Activated CD8-positive, alpha-beta memory T cell treated with anti-CD3 and anti-CD28 coated beads, Interleukin-2, amount 50 U/mL, for 1 hour (primary cell): ENCODE measurements at regions not wholly inside any gene's neighbourhood (a gene's known extent, or its start where the extent isn't known, plus 50 kb on each side); places are given as distances from the start of the nearest gene placed in this dataset.

Experiments used
- DNase-seq: peaks from one replicate; pipeline ENCODE4 v3.0.0-alpha.2; 2020; ENCODE audit errors: extremely low read depth

DNA sequence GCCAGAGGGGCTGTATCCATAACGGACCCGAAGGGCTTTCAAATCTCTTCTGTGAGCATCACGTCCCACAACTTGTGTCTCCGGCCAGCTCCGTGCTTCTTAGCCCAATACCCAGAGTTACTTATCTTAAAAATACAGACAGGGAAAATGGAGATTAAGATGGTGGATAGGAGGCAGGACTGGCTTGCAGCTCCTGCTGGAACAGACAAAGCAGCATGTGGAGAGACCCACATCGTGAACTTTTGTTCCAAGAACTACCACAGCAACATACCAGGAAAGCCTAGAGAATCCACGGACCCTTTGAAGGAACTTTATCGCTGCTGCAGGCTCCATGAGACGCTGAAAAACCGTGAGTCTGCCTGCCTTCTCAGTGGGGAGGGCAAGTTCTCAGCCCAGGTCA lies 113.7 kb downstream of the RNASET2 start:
- DNase-seq = no peak

DNA sequence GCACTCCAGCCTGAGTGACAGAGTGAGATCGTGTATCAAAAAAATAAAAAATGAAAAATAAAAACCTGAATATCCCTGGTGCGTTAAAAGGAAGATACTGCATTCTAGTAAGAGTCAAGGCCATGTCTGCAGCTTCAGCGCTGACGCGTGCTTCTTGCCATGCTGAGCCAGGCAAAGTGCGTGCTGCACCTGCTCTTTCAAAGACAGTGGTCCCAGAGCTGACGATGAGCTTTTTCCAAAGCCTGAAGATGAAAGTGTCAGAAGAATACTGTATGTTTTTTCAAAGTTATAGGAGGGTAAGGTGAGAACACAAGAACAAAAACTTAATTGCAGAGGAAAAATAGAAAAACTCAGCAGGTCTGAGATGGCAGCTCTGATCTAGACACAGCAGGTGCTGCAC lies 115.1 kb downstream of the RNASET2 start:
- no peak for DNase-seq

DNA sequence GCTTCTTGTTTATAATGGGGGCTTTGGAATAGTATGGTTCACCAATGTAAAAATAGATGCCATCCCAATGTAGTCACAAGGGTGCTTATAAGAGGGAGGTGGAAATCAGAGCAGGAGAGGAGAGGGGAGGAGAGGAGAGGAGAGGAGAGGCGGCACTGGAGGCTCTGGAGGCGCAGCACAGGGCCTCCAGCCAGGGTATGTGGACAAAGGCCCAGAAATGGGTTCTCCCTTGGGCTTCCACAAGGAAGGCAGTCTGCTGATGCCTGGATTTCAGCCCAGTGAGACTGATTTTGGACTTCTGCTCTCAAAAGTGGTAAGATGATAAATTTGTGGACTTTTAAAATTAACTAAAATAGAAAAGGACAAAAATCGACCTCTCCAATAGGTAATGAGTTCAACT lies 116.8 kb downstream of the RNASET2 start:
- DNase-seq = no peak

DNA sequence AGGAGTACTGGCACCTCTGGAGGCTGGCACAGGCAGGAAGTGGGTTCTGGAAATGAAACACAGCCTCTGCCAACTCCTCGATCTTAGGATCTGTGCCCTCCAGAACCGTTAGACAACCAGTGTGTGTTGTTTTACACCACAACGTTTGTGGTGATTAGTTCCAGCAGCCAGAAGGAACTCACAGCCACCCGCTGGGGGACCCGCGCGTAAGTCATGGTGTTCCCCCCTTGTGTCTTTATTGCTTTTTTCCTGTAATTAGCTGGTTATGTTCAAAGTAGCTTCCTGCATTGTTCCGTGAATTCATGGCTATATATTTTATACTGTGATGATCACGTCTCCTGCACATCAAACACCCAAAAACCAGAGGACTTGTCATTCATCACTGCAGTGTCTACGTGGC lies 117.4 kb downstream of the RNASET2 start:
- no peak for DNase-seq

DNA sequence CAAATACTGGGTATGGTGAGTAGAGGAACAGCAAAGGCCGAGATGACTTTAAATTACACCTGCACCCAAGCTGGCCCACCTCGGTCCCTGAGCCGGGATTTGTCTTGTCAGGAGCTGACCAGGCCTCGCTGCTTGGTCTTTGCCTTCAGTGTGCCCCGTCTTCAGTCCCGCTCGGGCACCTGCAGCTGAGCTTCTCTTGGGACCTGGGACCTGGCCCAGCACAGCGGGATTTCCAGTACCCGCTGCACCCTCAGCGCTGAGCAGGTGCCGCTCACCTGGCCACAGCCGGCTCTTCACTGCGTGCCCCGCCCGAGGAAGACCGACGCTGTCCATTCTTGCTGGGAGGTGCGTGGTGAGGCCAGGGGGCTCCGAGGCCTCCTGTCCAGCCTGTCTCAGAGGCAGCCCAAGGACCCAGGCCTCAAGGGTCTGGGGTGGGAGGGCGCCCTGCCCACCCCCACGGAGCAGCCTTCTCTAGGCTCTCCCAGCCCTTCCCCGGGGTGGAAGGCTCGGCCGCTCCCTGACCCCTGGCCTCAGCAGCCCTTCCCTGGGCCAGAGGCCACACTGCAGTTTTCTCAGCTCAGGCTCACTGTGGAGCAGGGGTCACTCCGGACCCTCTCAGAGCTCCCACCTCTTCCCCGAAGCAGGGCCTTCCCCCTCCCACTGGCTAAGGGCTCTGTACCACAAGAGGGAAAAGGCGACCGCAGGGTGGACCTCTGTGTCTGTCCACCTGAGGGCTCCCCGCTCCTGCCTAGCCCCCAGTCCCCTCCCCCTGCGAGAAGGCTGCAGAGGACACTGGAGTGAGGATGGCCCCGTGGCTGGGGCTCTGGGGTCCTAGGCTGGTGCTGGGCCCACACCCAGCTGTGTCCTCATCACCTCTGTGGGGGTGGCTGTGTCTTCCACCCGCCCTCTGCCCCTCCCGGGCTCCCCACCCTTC lies 119.3 kb downstream of the RNASET2 start:
- DNase-seq = no peak

DNA sequence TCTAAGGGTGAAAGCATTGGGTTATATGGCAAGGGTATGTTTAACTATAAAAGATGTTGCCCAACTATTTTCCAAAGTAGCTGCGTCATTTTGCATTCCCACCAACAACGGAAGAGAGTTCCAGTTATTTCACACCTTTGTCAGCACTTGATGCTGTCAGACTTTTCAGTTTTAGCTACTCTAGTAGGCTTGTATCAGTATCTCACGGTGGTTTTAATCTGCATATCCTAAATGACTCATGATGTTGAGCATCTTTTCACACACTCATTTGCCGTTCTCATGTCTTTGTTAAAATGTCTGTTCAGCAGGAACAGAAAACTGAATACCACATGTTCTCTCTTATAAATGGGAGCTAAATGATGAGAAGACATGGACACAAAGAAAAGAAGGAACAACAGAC lies 122.3 kb downstream of the RNASET2 start:
- no peak for DNase-seq

DNA sequence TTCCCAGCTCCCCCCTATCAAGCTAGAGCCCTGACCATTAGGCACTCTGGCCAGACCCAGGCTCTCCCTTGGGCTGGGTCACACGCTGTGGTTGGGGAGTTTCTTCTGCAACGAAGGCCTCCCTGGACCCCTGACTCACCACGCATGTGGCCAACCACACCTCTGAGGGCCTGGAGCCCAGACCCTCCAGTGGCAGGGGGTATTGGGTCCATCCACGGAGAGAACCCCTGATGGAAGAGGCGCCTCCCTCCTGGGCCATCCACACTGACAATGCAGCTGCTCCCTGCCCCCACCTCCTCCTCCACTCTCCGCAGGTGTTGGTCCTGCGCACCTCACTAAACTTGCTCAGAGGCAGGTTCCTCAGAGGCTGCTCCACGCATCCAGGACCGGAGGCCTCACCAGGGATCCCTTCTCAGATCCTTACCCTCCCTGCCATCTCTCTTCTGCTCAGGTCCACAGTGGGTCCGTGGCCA lies 125.4 kb downstream of the RNASET2 start:
- no peak for DNase-seq

DNA sequence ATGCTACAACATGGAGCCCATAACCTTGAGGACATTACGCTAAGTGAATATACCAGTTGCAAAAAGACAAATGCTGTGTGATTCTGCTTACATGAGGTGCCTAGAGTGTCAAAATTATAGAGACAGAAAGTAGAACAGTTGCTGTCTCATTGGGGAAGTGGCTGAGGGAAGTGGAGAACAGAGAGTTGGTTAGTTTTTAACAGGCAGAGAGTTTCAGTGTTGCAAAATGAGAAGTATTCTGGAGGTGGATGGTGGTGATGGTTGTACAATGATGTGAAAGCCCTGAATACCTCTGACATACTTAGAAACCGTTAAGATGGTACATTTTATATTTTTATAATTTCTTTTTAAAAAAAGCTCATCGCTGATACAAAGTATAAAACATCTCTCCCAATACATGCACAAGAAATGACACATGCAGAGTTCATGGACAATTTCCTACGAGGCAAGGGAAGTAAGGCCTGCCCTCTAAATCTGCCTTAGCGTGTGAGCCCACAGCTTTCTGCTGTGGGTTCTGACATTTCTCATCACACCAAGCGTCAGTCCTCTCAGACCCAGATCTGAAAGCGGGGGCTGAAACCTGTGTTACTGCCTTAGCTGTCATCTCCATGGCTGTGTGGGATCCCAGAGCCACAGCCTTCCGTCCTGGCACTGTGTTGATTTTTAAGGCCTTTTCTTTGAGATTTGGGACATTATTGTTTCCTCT lies 126.0 kb downstream of the RNASET2 start:
- DNase-seq = no peak

DNA sequence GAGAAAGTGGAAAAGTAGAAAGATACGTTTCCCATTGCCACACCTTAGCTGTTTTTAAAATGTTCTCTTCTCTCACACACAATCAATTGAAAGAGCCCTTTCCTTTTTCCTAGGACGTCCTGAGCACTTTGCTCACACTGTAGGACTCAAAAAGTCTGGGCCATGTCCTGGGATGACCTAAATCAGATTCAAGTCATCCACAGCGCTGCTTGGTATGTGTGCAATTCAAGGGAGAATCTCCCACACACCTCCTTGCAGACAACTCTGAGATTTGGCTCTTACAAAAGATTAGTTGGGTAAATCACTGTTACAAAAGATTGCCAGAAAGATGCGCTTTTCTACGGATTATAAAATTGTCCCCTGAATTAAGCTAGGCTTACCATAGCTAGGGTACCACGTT lies 130.1 kb downstream of the RNASET2 start:
- no peak for DNase-seq

DNA sequence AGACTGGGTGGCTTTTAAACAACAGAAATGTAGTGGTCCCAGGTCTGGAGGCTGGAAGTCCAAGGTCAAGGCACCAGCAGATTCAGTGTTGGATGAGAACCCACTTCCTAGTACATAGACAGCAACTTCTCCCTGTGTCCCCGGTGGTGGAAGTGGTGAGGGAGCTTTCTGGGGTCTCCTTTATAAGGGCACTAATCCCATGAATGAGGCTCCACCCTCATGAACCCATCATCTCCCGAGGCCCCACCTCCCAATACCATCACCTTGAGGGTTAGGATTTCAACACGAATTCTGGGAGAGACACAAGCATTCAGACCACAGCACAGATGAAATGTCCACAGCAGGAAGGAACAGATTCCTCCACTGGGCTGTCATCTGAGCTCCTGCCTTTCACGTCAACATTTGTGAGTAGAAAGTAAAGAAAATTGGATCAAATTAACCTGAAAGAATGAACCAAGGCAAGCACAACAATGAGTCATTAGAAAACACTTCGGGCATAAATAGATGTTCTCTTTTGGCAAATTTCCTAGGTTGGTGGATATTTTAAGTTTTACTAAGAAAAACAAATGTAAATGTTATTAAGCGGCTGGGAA lies 130.7 kb downstream of the RNASET2 start:
- no peak for DNase-seq

DNA sequence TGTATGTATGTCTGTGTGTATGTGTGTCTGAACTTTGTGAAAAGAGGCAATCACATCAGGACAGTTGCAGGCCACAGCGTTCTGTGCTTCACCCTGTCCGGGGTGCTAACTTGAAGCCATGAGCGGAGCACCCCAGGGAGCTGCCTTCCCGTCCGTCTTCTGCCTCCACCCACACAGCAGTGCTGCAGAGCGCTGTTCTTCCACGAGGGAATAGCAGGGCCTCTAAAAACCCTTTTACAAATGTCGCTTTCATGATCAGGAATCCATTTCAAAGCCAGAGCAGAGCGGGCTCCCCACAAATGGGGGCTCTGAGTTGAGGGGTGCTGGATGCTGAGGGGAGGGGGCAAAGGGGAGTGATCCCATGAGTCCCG lies 131.5 kb downstream of the RNASET2 start:
- DNase-seq = no peak

DNA sequence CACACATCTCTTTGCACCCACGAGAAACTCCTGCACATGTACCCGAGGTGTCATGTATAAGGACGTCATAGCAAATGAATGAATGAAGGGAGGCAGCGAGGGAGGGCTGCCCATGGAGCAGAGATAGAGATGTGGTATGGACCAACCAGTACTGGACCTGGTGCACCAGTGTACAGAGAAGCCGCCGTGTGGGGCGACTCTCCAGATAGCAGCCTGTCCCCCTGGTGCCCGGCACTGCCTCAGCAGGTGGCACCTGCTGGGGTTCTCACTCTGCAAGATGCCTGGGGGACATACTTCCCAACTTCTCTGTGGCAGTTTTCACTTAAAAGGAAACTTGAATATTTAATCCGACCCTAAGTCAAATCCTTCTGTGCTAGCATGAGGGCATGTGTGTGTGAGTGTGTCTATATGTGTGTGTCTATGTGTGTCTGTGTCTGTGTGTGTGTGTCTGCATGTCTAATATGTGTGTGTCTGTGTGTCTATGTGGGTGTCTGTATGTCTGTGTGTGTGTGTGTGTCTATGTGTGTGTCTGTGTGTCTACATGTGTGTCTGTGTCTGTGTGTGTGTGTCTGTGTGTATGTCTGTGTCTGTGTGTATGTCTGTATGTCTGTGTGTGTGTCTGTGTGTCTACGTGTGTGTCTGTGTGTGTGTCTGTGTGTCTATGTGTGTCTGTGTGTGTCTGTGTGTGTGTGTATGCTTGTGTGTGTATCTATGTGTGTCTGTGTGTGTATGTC lies 132.0 kb downstream of the RNASET2 start:
- DNase-seq = no peak

DNA sequence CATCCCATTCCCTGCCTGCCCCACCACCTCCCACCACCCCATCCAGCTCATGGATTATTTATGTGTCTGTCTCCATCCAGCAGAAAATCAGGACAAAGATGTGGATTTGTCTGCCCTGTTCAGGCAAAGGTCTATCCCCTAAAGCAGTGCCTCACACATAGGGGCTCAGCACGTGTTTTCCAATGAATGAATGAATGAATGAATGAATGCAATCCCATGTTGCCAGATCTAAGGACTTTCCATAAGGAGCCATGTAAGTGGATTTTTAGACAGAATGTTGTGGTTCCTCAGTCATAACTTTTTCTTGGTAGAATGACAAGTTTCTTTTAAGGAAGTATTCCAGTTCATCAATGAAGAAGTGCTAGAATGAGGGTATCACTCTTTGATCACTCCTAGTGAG lies 133.7 kb downstream of the RNASET2 start:
- no peak for DNase-seq

DNA sequence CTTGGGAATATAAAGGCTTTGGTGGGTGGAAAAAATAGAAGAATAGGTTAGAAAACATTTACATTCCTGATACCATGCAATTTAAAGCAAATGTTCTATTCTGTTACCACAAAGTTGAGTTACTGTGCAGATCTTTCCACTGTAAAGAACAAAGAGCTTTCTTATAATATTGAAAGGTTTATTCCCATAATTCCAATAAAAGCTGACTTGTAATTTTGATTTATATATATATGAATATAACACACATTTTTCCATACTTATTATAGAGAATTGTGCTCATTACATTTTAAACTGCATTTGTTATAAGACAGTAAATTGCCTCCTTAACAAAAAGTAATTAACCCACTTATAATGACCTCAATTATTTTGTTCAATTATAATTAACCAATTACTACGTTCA lies 135.9 kb downstream of the RNASET2 start:
- no peak for DNase-seq

DNA sequence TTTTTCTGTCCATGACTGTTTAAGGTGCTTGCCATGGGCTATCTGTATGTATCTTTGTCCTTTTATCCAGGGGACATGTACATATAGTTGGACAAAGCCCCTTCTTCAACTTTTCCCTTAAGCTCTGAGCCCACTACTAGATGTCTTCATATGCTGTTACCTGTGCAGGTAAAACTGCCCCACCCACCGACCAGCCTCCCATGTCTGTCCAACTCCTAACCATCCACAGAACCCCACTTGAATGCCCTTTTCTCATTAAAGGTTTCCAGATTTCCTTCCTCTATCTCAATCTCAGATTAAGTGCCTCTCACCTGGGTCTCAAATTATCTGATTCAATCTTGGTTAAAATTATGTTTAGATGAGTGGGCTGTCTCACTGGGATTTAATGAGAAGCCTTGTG lies 136.3 kb downstream of the RNASET2 start:
- DNase-seq = no peak

DNA sequence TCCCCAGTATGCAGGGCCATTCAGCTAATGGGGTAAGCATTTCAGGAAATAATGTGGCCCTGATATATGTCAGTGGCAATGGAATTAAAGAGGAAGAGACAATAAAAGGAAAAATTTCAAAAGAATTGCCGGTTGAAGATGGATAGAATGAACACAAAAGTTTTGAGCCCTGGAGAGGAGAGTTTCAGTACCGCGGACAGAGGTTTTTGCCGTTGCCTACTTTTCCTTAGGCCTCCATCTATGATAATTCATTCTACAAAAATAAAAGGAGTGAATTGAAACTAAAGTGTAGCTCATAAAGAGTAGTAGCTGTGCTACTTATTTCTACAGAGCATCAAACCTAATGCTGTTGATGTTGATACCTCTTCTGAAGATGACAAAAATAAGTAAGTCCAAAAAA lies 140.7 kb downstream of the RNASET2 start:
- no peak for DNase-seq

DNA sequence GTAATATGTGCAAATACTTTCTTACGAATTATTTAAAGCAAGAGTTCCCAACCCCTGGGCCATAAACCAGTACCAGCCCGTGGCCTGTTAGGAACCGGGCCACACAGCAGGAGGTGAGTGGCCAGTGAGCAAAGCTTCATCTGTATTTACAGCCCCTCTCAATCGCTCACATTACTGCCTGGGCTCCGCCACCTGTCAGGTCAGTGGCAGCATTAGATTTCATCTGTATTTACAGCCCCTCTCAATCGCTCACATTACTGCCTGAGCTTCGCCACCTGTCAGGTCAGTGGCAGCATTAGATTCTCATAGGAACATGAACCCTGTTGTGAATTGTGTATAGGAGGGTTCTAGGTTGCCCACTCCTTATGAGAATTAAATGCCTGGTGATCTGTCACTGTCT lies 142.0 kb downstream of the RNASET2 start:
- DNase-seq = no peak

DNA sequence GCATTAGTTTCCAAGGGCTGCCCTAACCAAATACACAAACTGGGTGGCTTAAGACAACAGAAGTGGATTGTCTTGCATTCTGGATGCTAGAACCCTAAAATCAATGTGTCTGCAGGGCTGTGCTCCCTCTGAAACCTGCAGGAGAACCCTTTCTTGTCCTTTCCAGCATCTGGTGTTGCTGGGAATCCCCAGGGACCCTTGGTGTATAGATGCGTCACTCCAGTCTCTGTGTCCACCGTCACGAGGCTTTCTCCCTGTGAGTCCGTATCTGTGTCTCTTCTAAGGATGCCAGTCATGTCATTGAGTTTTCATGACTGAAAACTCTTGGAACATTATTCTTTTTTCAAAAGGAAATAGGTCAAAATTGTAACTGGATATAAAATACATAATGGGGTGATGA lies 142.9 kb downstream of the RNASET2 start:
- no peak for DNase-seq

DNA sequence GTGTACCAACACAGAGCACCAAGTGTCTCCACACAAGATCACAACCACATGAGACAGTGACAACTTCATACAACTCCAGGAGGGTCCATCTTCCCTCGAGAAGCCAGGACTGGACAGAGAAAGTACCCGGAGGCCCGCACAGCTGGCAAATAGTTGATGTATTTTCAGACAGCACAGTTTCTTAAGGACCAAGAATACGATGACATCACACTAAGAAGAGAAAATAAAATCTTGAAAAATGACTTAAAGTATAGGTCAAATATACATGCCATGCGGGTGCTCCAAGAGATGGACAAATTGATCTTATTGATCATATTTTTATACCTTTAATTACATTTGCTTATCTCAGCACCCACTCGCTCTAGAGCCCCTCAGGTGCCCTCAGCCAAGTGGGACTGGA lies 145.5 kb downstream of the RNASET2 start:
- DNase-seq = no peak

DNA sequence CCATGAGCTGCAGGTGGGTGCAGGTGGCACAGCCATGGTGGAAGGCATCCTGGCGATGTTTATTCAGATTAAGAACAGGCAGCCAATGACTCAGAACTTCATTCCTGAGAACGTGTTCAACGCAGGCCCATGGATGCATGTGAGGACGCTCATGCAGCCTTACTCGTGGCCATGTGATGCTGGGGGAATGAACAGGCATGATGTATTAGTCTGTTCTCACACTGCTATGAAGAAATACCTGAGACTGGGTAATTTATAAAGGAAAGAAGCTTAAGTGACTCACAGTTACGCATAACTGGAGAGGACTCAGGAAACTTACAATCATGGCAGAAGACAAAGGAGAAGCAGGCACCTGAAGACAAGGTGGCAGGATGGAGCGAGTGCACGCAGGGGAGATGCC lies 146.6 kb downstream of the RNASET2 start:
- DNase-seq = no peak

DNA sequence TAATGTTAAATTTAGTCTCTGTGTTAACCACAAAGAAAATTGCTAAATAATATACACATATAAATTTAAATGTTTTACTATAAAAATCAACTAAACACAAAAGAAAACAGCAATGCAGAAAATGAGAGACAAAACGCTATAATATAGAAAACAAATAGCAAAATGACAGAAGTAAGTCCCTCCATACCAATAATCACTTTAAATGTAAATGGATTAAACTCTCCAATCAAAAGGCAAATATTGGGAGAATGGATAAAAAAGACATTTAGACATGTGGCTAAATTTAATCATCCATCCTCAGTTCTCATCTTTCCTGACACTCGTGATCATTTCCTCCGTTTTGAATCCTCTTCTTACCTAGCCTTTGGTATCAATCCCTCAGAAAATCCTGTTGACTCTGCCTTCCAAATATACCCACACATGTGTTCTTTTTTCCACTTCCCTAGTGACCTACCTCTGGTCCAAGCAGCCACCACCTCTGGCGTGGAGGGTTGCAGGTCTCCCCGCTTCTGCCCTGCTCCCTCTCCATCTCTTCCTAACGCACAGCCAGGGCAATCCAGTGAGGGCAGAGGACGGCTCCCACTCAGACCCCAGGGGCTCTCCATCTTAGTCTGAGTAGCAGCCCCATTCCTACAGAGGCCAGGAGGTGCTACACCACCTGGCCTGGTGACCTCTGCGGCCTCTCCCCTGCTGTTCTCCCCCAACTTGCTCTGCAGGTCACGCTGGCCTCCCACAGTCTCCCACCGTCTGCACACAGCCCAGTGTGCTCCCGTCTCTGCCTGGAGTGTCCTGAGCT lies 149.2 kb downstream of the RNASET2 start:
- DNase-seq = no peak
